ENCODE measurements at regions not wholly inside any gene's neighbourhood (a gene's known extent, or its start where the extent isn't known, plus 50 kb on each side); places are given as distances from the start of the nearest gene placed in this dataset.
"Not testable (repeated sequence)": the region's sequence is repeated elsewhere in the genome, so short reads cannot be mapped to it uniquely, and the experiment has no call there.

GRCh38 chr6:112877134-112878100 lies 530.3 kb downstream of the RFPL4B start:
- DNase-seq (ENCODE audit: low read depth in 2 of 2), result no peak

GRCh38 chr6:112879920-112880413 lies 532.8 kb downstream of the RFPL4B start:
- DNase-seq (ENCODE audit: low read depth in 2 of 2), result no peak

GRCh38 chr6:112881027-112881426 lies 533.9 kb downstream of the RFPL4B start:
- DNase-seq (ENCODE audit: low read depth in 2 of 2), result no peak

GRCh38 chr6:112881828-112882780 lies 535.0 kb downstream of the RFPL4B start:
- no peak for DNase-seq (ENCODE audit: low read depth in 2 of 2)

GRCh38 chr6:112883095-112883494 lies 536.0 kb downstream of the RFPL4B start:
- DNase-seq (ENCODE audit: low read depth in 2 of 2), result no peak

- DNase-seq (ENCODE audit: low read depth in 2 of 2), result no peak
Observed at GRCh38 chr6:112886415-112886814, 539.3 kb downstream of the RFPL4B start.

GRCh38 chr6:112887424-112887823 lies 540.3 kb downstream of the RFPL4B start:
- DNase-seq (ENCODE audit: low read depth in 2 of 2), result not testable (repeated sequence)

GRCh38 chr6:112899541-112899940 lies 552.4 kb downstream of the RFPL4B start:
- DNase-seq (ENCODE audit: low read depth in 2 of 2), result no peak

- DNase-seq (ENCODE audit: low read depth in 2 of 2), result no peak
Observed at GRCh38 chr6:112903361-112903760, 556.2 kb downstream of the RFPL4B start.

GRCh38 chr6:112906726-112907125 lies 559.6 kb downstream of the RFPL4B start:
- no peak for DNase-seq (ENCODE audit: low read depth in 2 of 2)

- DNase-seq (ENCODE audit: low read depth in 2 of 2), result no peak
Observed at GRCh38 chr6:112909781-112910180, 562.7 kb downstream of the RFPL4B start.

- DNase-seq (ENCODE audit: low read depth in 2 of 2), result no peak
Observed at GRCh38 chr6:112910256-112910655, 563.1 kb downstream of the RFPL4B start.

GRCh38 chr6:112911959-112912358 lies 564.8 kb downstream of the RFPL4B start:
- DNase-seq (ENCODE audit: low read depth in 2 of 2), result no peak

- DNase-seq (ENCODE audit: low read depth in 2 of 2), result no peak
Observed at GRCh38 chr6:112912416-112913101, 565.4 kb downstream of the RFPL4B start.

- not testable (repeated sequence) for DNase-seq (ENCODE audit: low read depth in 2 of 2)
Observed at GRCh38 chr6:112919744-112920143, 572.6 kb downstream of the RFPL4B start.

GRCh38 chr6:112920994-112921393 lies 573.9 kb downstream of the RFPL4B start:
- no peak for DNase-seq (ENCODE audit: low read depth in 2 of 2)

- DNase-seq (ENCODE audit: low read depth in 2 of 2), result no peak
Observed at GRCh38 chr6:112923940-112924587, 576.9 kb downstream of the RFPL4B start.

- DNase-seq (ENCODE audit: low read depth in 2 of 2), result no peak
Observed at GRCh38 chr6:112925702-112926101, 578.6 kb downstream of the RFPL4B start.

- no peak for DNase-seq (ENCODE audit: low read depth in 2 of 2)
Observed at GRCh38 chr6:112927641-112928320, 580.7 kb downstream of the RFPL4B start.

GRCh38 chr6:112929641-112930040 lies 582.5 kb downstream of the RFPL4B start:
- no peak for DNase-seq (ENCODE audit: low read depth in 2 of 2)

Measured in stimulated activated CD8-positive, alpha-beta memory T cell treated with anti-CD3 and anti-CD28 coated beads, Interleukin-15, amount 100 ng/mL, for 48 hours (primary cell).